ENCODE measurements at regions not wholly inside any gene's neighbourhood (a gene's known extent, or its start where the extent isn't known, plus 50 kb on each side); places are given as distances from the start of the nearest gene placed in this dataset.

GRCh38 chr3:18825665-18826064 is 322.6 kb upstream of the KCNH8 start:
- Histone ChIP-seq H3K23me2 (ENCODE audit: insufficient read length, low read depth, low read length, poor library complexity, severe bottlenecking) (no peaks in the 10 kb centered on the region), H4K8ac (replicated peaks; ENCODE audit: insufficient read length, low read depth, low read length) (no peak overlapping the region), H2AK5ac (ENCODE audit: insufficient read length, low read length) (no peak overlapping the region), H2BK15ac (ENCODE audit: low read depth, low read length) (no peak overlapping the region), H3T11ph (ENCODE audit: low read length) (no peak overlapping the region), H4K5ac (ENCODE audit: insufficient read length, low read depth, low read length) (no peak overlapping the region), H3K4me2 (ENCODE audit: insufficient read depth, insufficient read length, low read length) (no peak overlapping the region), H3K27me3 (ENCODE audit: insufficient read depth, low read length) (no peaks in the 10 kb centered on the region), H2AFZ (ENCODE audit: low read length) (no peak overlapping the region), H2BK20ac (ENCODE audit: low read depth, low read length, poor library complexity, severe bottlenecking) (no peak overlapping the region), H3K56ac (ENCODE audit: insufficient read length, low read depth, low read length) (no peak overlapping the region), H2BK120ac (ENCODE audit: low read depth, low read length, poor library complexity, severe bottlenecking) (no peak overlapping the region), H4K20me1 (ENCODE audit: control insufficient read depth, insufficient read depth, insufficient read length) (no peaks in the 10 kb centered on the region), H4K91ac (ENCODE audit: insufficient read length, low read depth, low read length) (no peak overlapping the region), H3K9me3 (ENCODE audit: control insufficient read depth, low read depth, low read length) (no peaks in the 10 kb centered on the region), H3K9ac (ENCODE audit: extremely low read depth, insufficient read length, low read length) (no peak overlapping the region), H3K79me2 (ENCODE audit: insufficient read depth, low read length) (no peaks in the 10 kb centered on the region), H2BK5ac (ENCODE audit: insufficient read length, low read length) (no peak overlapping the region), H3K23ac (ENCODE audit: insufficient read length, low read depth, low read length) (no peak overlapping the region), H3K14ac (ENCODE audit: insufficient read depth, low read length) (no peak overlapping the region), H3K4me1 (ENCODE audit: insufficient read depth, low read length) (no peaks in the 10 kb centered on the region), H2BK12ac (ENCODE audit: insufficient read length, low read depth, low read length) (no peak overlapping the region), H3K4ac (ENCODE audit: low read depth, low read length) (no peak overlapping the region), H3K27ac (ENCODE audit: insufficient read length, low read depth, low read length) (no peak overlapping the region), H3K18ac (ENCODE audit: insufficient read length, low read depth, low read length) (no peak overlapping the region), H3K79me1 (ENCODE audit: insufficient read depth, low read depth, low read length, poor library complexity, severe bottlenecking) (no peaks in the 10 kb centered on the region)
- Mint-ChIP-seq H3K27me3 (ENCODE audit: low read depth) (no peaks in the 10 kb centered on the region), H3K9me3 (no peaks in the 10 kb centered on the region), H3K4me3 (no peak overlapping the region), H3K36me3 (ENCODE audit: insufficient read depth in 1 of 3, low read depth in 3 of 3) (no peaks in the 10 kb centered on the region), H3K27ac (no peak overlapping the region), H3K4me1 (no peaks in the 10 kb centered on the region)
- DNase-seq = no peak
- WGBS (ENCODE audit: extremely low coverage, insufficient read length, low lambda C conversion rate) = no CpG with 5 or more reads among the region's 2 CpGs
- TF ChIP-seq, protein P1, sequence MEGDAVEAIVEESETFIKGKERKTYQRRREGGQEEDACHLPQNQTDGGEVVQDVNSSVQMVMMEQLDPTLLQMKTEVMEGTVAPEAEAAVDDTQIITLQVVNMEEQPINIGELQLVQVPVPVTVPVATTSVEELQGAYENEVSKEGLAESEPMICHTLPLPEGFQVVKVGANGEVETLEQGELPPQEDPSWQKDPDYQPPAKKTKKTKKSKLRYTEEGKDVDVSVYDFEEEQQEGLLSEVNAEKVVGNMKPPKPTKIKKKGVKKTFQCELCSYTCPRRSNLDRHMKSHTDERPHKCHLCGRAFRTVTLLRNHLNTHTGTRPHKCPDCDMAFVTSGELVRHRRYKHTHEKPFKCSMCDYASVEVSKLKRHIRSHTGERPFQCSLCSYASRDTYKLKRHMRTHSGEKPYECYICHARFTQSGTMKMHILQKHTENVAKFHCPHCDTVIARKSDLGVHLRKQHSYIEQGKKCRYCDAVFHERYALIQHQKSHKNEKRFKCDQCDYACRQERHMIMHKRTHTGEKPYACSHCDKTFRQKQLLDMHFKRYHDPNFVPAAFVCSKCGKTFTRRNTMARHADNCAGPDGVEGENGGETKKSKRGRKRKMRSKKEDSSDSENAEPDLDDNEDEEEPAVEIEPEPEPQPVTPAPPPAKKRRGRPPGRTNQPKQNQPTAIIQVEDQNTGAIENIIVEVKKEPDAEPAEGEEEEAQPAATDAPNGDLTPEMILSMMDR (conservative IDR thresholded peaks at IDR 0.05) = no peak
